Right atrium auricular region (tissue), 2 donors: ENCODE measurements at regions not wholly inside any gene's neighbourhood (a gene's known extent, or its start where the extent isn't known, plus 50 kb on each side); places are given as distances from the start of the nearest gene placed in this dataset.

ENCODE experiments used
- DNase-seq: peaks from one replicate; pipeline ENCODE4 v3.0.0-alpha.2; 2019; ENCODE audit warnings: low spot score
- H3K27ac ChIP-seq, 2 donors: fragments of 200-600 bp; sonication (generic); 1 replicate in 1 of 2; 2 replicates in 1 of 2; pipeline ENCODE4 v1.5.1; 2016 to 2019
- H3K27me3 ChIP-seq, 2 donors: fragments of 200-600 bp; sonication (generic); one replicate each; pipeline versions ENCODE4 v1.5.1 to v1.6.0; 2017 to 2019
- H3K36me3 ChIP-seq: fragments of 200-600 bp; sonication (generic); one replicate; pipeline ENCODE4 v1.5.1; 2016
- H3K4me1 ChIP-seq, 2 donors: fragments of 200-600 bp; sonication (generic); one replicate each; pipeline versions ENCODE4 v1.5.1 to v1.6.0; 2017 to 2019
- H3K4me3 ChIP-seq, 2 donors: fragments of 200-600 bp; sonication (generic); 1 replicate in 1 of 2; 2 replicates in 1 of 2; pipeline ENCODE4 v1.5.1; 2017 to 2019; ENCODE audit warnings: mild to moderate bottlenecking in 1 of 2, moderate library complexity in 1 of 2
- H3K9me3 ChIP-seq, 2 donors: fragments of 200-600 bp; sonication (generic); one replicate each; pipeline ENCODE4 v1.5.1; 2019
- TF ChIP-seq, protein P1 (sequence below), 2 donors: fragments of 200-600 bp; sonication (generic); IDR thresholded peaks; one replicate each; pipeline ENCODE4 v1.5.1; 2019; ENCODE audit warnings: antibody characterized with exemption in 2 of 2

DNA sequence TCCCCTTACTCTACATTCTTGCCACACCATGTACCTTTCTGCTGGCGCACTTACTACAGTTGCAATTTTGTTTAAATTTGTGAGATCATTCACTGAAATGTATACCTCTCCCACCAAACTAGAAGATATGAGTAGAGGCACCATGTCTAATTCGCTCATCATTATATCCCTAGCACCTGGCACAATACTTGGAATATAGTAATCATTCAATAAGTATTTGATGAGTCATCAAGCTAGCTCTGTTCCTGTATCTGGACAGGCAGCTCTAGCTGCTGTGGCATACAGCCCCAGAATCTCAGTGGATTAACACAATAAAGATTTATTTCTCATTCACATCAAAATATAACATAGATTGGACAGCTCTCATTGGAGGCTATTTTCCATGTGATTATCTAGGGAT is 245.9 kb downstream of the IDS start:
- Histone ChIP-seq H3K36me3 (no peaks in the 10 kb centered on the region), H3K27me3 (no peaks in the 10 kb centered on the region), H3K9me3 (no peaks in the 10 kb centered on the region), H3K27ac (no peak overlapping the region), H3K4me3 (no peak overlapping the region), H3K4me1 (no peaks in the 10 kb centered on the region)
- no peak for DNase-seq
- TF ChIP-seq, protein P1, sequence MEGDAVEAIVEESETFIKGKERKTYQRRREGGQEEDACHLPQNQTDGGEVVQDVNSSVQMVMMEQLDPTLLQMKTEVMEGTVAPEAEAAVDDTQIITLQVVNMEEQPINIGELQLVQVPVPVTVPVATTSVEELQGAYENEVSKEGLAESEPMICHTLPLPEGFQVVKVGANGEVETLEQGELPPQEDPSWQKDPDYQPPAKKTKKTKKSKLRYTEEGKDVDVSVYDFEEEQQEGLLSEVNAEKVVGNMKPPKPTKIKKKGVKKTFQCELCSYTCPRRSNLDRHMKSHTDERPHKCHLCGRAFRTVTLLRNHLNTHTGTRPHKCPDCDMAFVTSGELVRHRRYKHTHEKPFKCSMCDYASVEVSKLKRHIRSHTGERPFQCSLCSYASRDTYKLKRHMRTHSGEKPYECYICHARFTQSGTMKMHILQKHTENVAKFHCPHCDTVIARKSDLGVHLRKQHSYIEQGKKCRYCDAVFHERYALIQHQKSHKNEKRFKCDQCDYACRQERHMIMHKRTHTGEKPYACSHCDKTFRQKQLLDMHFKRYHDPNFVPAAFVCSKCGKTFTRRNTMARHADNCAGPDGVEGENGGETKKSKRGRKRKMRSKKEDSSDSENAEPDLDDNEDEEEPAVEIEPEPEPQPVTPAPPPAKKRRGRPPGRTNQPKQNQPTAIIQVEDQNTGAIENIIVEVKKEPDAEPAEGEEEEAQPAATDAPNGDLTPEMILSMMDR (IDR thresholded peaks at IDR 0.05): no peak

DNA sequence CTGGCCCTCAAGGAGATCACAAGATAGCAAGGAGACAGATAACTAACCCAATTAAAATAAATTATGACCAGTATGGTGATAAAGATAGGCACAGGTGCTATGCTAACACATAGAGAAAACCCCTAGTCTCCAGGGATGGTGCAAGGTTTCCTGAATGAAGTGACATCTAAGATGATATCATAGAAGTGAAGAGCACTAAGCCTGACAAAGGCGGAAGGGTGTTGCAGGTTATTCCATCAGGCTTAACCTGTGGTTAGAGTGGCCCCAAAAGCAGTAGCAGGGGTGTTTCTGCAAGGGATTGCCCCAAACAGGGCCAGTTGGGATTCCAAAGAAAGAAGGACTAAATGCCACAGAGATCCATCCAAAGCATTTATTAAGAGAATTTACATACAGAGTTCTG is 249.2 kb downstream of the IDS start:
- Histone ChIP-seq H3K27me3 (no peaks in the 10 kb centered on the region), H3K27ac (no peak overlapping the region), H3K4me3 (no peak overlapping the region), H3K36me3 (no peaks in the 10 kb centered on the region), H3K4me1 (no peaks in the 10 kb centered on the region), H3K9me3 (no peaks in the 10 kb centered on the region)
- TF ChIP-seq, protein P1 (IDR thresholded peaks at IDR 0.05): no peak
- DNase-seq: no peak

DNA sequence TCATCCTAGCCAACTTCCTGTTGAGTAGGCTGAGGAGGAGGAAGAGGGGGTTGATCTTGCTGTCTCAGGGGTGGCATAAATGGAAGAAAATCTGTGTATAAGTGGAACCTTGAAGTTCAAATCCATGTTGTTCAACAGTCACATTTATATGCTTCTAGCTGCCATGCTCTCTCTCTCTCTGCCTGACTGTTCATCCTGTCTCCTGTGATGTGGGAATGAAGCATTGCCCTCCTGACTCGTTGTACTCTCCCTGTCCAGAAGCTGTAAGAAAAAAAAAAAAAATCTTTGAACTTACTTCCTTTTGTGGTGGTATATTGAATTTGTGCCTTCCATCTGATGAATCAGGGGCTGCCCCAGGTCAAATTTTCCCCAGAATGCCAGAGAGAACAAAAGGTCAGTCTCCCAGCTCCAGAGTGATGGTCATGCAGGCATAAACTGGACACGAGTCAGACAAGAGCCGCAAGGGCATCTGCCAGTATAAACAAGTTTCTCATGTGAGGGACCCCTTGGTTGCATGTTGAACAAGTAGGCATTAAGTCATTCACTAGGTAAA is 257.0 kb downstream of the IDS start:
- Histone ChIP-seq H3K9me3 (no peaks in the 10 kb centered on the region), H3K27me3 (no peaks in the 10 kb centered on the region), H3K4me3 (no peak overlapping the region), H3K27ac (no peak overlapping the region), H3K36me3 (no peaks in the 10 kb centered on the region), H3K4me1 (no peaks in the 10 kb centered on the region)
- DNase-seq: no peak
- TF ChIP-seq, protein P1 (IDR thresholded peaks at IDR 0.05): no peak

DNA sequence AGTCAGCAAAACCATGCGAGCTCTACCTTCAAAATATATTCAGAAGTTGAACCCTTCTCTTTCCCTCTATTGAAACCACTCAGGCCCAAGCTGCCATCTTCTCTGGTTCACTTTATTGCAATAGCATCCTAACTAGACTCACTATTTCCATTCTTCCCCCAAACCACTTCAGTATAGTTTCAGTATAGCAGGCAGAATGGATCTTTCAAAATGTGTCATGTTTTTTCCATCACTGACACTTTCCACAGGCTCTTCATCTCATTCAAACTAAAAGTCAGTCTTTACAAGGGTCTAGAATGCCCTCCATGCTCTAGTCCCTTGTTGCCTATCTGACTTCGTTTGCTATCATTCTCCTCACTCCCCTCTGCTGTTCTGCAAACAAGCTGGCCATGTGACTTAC is 274.4 kb downstream of the IDS start:
- Histone ChIP-seq H3K27me3 (no peaks in the 10 kb centered on the region), H3K36me3 (no peaks in the 10 kb centered on the region), H3K9me3 (peaks cover 0 to 18% of the 10 kb centered on the region in 2 donors), H3K4me1 (no peaks in the 10 kb centered on the region), H3K4me3 (no peak overlapping the region), H3K27ac (no peak overlapping the region)
- TF ChIP-seq, protein P1 (IDR thresholded peaks at IDR 0.05): no peak
- no peak for DNase-seq

DNA sequence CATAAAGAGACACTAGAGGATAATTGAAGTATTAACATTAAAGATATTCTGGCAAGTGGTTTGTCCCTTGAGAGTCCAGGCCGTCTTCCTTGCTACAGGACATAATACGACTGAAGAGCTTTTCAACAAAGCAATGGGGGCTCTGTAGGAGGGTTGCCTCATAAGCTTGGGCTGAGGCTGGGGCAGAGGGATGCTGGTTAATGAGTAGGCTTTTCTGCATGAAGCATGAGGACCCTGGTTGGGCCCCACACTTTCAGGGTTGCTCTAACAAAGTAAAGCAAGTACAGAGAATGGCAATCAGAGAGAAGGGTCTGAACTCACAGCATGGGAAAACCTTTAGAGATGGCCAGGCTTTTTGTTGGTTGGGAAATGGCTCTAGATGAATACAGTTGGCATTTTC is 281.3 kb downstream of the IDS start:
- Histone ChIP-seq H3K9me3 (peaks cover 0 to 18% of the 10 kb centered on the region in 2 donors), H3K36me3 (no peaks in the 10 kb centered on the region), H3K27me3 (no peaks in the 10 kb centered on the region), H3K27ac (no peak overlapping the region), H3K4me1 (no peaks in the 10 kb centered on the region), H3K4me3 (no peak overlapping the region)
- TF ChIP-seq, protein P1 (IDR thresholded peaks at IDR 0.05): no peak
- no peak for DNase-seq

DNA sequence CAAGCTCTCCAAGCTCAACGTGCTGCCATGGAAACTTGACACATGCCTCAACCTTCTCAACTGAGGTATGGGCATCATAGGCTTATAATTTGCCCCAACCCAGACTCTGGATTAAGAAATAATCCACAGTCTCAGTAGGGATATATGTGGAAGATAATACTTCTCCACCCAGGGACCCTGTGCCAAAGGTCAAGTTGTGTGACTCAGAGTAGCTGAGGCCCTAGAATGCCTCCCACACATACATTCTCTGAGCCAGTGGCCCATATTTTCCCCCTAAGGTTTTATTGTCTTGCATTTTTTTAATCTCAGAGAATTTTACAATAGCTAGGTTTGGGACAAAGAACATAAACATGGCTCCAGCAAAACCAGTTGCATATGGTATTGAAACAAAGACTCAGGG is 283.1 kb downstream of the IDS start:
- no peak overlapping the region for H3K4me3 ChIP-seq
- TF ChIP-seq, protein P1 (IDR thresholded peaks at IDR 0.05): no peak

More for the DNA sequence above, 283.1 kb downstream of the IDS start:
- no peaks in the 10 kb centered on the region for H3K27me3 ChIP-seq
- DNase-seq: no peak
- H3K36me3 ChIP-seq: no peaks in the 10 kb centered on the region
- H3K27ac ChIP-seq: no peak overlapping the region
- H3K4me1 ChIP-seq: no peaks in the 10 kb centered on the region
- H3K9me3 ChIP-seq: peaks cover 0 to 2% of the 10 kb centered on the region in 2 donors
